Brain microvascular endothelial cell (primary cell): ENCODE measurements at regions not wholly inside any gene's neighbourhood (a gene's known extent, or its start where the extent isn't known, plus 50 kb on each side); places are given as distances from the start of the nearest gene placed in this dataset.

ENCODE experiments used
- DNase-seq: peaks from one replicate; pipeline ENCODE4 v3.0.0-alpha.2; 2020
- H3K27ac ChIP-seq: fragments of 250-450 bp; sonication (Bioruptor Pico); 2 replicates; pipeline ENCODE4 v1.5.1; 2020; ENCODE audit warnings: mild to moderate bottlenecking, moderate library complexity
- H3K27me3 ChIP-seq: fragments of 250-450 bp; sonication (Bioruptor Pico); replicated peaks from 2 replicates; pipeline ENCODE4 v1.5.1; 2020; ENCODE audit warnings: mild to moderate bottlenecking
- H3K36me3 ChIP-seq: fragments of 250-450 bp; sonication (Bioruptor Pico); replicated peaks from 2 replicates; pipeline ENCODE4 v1.5.1; 2020; ENCODE audit warnings: mild to moderate bottlenecking
- H3K4me3 ChIP-seq: 2 replicates; pipeline ENCODE4 v1.5.1; 2011; ENCODE audit warnings: low read depth, mild to moderate bottlenecking, control low read depth, low read length, moderate library complexity
- in situ Hi-C: cut with HindIII; loops from 2 replicates; pipeline ENCODE4 v1.10.0; 2017; ENCODE audit warnings: low sequenced_read_pairs, low pct_ligation_motif_present
- TF ChIP-seq, protein P1 (sequence below): IDR thresholded peaks from 2 replicates; pipeline ENCODE4 v1.5.1; 2011; ENCODE audit warnings: low read depth, mild to moderate bottlenecking, moderate library complexity, low read length, control low read depth, inconsistent platforms; ENCODE audit errors: missing control alignments

DNA sequence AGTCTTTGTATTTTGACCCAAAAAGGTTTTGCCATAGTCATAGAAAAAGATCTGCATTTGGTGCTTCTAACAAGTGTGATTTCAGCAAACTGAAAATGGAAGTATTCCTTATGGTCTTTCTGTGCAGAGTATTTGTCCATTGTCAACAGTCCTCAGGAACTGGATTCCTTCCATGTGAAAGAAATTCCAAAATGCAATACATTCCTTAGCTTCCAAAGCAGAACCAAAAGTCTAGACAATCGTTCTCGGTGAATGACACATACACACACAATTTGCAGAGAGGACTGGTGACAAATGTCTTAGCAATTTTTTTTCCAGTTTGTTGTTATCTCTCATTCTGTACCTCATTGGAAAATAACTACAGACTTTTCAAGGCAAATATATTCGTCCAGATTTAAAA lies 562.2 kb upstream of the SLIT2 start:
- TF ChIP-seq, protein P1, sequence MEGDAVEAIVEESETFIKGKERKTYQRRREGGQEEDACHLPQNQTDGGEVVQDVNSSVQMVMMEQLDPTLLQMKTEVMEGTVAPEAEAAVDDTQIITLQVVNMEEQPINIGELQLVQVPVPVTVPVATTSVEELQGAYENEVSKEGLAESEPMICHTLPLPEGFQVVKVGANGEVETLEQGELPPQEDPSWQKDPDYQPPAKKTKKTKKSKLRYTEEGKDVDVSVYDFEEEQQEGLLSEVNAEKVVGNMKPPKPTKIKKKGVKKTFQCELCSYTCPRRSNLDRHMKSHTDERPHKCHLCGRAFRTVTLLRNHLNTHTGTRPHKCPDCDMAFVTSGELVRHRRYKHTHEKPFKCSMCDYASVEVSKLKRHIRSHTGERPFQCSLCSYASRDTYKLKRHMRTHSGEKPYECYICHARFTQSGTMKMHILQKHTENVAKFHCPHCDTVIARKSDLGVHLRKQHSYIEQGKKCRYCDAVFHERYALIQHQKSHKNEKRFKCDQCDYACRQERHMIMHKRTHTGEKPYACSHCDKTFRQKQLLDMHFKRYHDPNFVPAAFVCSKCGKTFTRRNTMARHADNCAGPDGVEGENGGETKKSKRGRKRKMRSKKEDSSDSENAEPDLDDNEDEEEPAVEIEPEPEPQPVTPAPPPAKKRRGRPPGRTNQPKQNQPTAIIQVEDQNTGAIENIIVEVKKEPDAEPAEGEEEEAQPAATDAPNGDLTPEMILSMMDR = no peak
- Histone ChIP-seq H3K36me3 (no peaks in the 10 kb centered on the region), H3K4me3 (no peak overlapping the region), H3K27me3 (no peaks in the 10 kb centered on the region), H3K27ac (peak overlapping the region; percentile 11)
- in situ Hi-C loops = no loop called here
- DNase-seq = peak; percentile 79

DNA sequence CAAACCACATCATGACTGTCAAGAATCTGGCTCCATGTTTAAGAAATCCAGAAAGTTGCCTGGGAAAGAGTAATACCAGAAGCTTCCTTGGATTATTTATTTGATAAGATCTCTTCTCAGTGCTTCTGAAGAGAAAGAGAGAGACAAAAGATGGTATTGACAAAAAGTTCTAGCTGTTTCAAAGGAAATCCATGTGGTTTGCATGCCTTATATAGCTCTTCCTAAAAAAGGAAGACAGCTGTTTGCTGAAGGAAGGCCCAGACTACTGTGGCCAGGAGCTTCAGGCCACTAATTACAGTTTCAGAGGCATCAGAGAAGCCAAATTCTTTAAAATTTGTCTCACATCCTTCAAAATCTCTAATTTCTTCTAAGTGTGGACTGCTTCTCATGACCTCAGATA lies 565.2 kb upstream of the SLIT2 start:
- Histone ChIP-seq H3K27me3 (no peaks in the 10 kb centered on the region), H3K4me3 (no peak overlapping the region), H3K27ac (no peak overlapping the region), H3K36me3 (no peaks in the 10 kb centered on the region)
- in situ Hi-C loops = no loop called here
- TF ChIP-seq, protein P1 = no peak
- no peak for DNase-seq

DNA sequence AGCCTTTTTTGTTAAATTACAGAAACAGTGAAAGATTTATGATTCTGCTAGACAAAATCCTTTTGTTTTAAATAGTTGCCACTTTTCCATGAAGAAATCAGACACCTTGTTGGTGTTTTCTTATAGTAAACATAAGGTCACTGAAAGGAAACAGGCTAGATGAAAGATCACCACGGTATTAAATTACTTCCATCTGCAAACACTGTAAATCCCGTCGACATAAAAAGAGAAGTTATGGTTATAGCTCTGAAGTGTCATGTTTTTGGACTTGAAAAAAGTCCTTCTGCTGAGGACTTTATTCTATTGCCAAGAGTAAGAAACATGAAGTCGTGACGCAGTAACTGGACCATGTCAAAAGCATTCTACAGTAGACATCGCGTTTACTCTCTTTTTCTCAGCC lies 567.6 kb upstream of the SLIT2 start:
- in situ Hi-C loops = no loop called here
- H3K4me3 ChIP-seq = no peak overlapping the region
- DNase-seq = no peak

DNA sequence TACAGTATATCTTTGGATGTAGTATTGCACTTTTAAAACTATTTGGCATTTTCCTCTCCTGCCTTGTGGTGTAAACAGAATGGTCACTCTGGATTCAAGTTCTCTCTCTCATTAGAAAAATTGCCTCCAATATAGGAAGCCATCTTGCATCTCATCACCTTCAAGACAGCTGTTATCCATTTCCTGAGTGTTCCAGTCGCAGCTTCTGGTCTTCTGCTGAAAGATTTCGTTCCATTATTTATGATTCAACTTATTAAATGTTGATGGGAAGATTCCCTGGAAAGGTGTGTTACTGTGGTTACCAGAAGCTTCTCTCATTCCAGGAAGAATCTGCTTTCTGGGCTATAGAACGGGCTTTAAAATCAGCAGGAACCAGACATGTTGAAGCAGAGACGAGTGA lies 568.3 kb upstream of the SLIT2 start:
- Histone ChIP-seq H3K36me3 (no peaks in the 10 kb centered on the region), H3K27me3 (no peaks in the 10 kb centered on the region), H3K27ac (no peak overlapping the region), H3K4me3 (no peak overlapping the region)
- TF ChIP-seq, protein P1 = no peak
- in situ Hi-C loops = no loop called here
- no peak for DNase-seq

More for the DNA sequence above, 567.6 kb upstream of the SLIT2 start:
- no peaks in the 10 kb centered on the region for H3K27me3 ChIP-seq
- no peak overlapping the region for H3K27ac ChIP-seq
- no peaks in the 10 kb centered on the region for H3K36me3 ChIP-seq
- TF ChIP-seq, protein P1 = no peak

DNA sequence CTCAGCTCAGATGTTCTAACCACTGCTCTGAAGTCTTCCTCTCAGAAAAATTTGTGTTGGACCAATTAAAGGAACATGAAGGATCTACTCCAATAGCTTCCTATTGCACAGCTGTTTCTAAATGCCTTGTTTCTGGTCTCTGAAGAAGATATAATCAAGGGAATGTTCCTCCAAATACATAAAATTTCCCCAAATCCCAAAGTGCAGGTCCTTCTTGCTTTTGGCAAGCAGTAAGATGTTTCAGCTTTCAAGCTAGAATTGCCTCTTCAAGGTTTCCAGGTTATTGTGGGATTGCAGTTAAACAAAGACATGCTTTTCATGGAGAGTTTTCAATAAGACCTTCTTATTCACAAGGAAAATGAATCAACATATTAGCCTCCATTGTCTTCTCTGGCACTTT lies 574.5 kb upstream of the SLIT2 start:
- Histone ChIP-seq H3K4me3 (no peak overlapping the region), H3K27me3 (no peaks in the 10 kb centered on the region), H3K27ac (no peak overlapping the region), H3K36me3 (no peaks in the 10 kb centered on the region)
- no peak for DNase-seq
- TF ChIP-seq, protein P1 = no peak
- in situ Hi-C loops = no loop called here

DNA sequence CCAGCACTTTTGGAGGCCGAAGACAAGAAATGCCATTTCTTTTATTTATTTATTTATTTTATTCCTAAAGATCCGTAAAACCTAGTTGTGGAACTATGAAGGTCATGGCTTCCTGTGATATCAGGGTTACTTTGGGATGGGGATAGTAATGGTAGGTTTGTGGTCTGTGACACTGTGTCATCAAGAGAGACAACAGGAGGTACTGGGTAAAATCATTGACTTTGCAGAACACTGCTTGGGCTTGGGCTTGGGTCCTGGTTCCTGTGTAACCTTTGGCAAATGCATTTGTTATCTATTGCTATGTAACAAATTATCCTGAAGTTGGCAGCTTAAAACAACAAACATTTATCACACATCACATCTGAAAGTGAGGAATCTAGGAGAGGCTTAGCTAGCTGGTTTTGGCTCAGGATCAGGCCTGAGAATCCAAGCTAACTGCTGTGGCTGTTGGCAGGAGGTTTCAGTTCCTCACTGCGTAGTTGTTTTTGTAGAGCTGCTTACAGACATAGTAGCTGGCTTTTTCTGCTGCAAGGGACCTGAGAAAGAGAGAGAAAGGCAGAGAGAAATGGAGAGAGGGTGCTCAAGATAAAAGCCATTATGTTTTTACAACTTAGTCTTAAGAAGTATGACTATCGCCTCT lies 576.4 kb upstream of the SLIT2 start:
- peak; percentile 49 for DNase-seq
- H3K27ac ChIP-seq = no peak overlapping the region
- H3K27me3 ChIP-seq = no peaks in the 10 kb centered on the region
- in situ Hi-C loops = no loop called here
- no peaks in the 10 kb centered on the region for H3K36me3 ChIP-seq
- H3K4me3 ChIP-seq = no peak overlapping the region
- TF ChIP-seq, protein P1 = no peak
